ENCODE measurements at regions not wholly inside any gene's neighbourhood (a gene's known extent, or its start where the extent isn't known, plus 50 kb on each side); places are given as distances from the start of the nearest gene placed in this dataset.

DNA sequence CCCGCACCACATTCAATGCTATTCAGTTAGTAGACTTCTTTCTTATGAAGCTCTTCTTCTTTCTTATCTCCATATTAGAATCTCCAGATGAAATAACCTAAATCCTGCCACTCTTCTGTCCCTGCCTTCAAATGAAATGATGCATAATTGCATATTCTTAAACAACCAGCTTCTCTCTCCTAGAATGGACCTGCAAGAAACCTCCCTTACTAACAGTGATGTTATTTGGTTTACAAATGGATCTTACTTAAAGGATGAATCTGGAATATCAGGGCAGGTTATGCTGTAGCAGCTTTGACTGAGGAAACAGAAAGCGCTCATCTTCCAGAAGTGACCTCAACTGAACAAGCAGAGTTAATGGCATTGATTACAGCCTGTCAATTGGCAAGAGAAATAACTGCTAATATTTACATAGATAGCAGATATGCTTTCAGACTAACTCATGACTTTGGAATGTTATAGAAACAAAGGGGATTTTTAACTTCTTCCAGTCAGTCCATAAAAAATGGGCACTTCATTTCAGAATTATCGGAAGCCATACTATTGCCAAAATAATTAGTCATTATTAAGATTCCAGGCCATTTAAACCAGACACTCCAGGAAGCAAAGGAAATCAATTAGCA, 755.7 kb upstream of the HS6ST1 start:
- no peak for DNase-seq (ENCODE audit: low read depth)

DNA sequence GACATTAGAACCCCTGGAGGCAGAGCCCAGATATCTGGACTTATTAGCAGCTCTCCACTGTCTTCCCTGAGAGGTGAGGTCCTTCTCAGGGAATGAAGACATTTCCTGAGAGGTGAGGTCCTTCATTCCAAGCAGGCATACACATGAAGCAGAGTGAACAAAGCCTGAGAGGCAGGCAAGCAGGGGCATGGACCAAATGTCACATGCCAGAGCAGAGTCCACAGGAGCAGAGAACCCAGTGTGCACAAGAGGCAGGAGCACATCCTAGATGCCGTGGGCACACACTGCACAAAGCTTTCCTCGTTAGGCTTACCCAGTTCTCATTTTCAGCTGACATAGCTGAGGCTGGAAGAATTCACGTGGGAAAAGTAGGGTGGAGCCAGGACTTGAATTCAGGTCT, 759.9 kb upstream of the HS6ST1 start:
- no peak overlapping the region for H3K4me3 ChIP-seq (ENCODE audit: low read depth, low read length)
- DNase-seq (ENCODE audit: low read depth): no peak
- TF ChIP-seq, protein P1, sequence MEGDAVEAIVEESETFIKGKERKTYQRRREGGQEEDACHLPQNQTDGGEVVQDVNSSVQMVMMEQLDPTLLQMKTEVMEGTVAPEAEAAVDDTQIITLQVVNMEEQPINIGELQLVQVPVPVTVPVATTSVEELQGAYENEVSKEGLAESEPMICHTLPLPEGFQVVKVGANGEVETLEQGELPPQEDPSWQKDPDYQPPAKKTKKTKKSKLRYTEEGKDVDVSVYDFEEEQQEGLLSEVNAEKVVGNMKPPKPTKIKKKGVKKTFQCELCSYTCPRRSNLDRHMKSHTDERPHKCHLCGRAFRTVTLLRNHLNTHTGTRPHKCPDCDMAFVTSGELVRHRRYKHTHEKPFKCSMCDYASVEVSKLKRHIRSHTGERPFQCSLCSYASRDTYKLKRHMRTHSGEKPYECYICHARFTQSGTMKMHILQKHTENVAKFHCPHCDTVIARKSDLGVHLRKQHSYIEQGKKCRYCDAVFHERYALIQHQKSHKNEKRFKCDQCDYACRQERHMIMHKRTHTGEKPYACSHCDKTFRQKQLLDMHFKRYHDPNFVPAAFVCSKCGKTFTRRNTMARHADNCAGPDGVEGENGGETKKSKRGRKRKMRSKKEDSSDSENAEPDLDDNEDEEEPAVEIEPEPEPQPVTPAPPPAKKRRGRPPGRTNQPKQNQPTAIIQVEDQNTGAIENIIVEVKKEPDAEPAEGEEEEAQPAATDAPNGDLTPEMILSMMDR (IDR thresholded peaks at IDR 0.05; ENCODE audit: insufficient read depth, low read length): no peak

More for the DNA sequence above, 755.7 kb upstream of the HS6ST1 start:
- no peak overlapping the region for H3K4me3 ChIP-seq (ENCODE audit: low read depth, low read length)
- TF ChIP-seq, protein P1 (IDR thresholded peaks at IDR 0.05; ENCODE audit: insufficient read depth, low read length): no peak

DNA sequence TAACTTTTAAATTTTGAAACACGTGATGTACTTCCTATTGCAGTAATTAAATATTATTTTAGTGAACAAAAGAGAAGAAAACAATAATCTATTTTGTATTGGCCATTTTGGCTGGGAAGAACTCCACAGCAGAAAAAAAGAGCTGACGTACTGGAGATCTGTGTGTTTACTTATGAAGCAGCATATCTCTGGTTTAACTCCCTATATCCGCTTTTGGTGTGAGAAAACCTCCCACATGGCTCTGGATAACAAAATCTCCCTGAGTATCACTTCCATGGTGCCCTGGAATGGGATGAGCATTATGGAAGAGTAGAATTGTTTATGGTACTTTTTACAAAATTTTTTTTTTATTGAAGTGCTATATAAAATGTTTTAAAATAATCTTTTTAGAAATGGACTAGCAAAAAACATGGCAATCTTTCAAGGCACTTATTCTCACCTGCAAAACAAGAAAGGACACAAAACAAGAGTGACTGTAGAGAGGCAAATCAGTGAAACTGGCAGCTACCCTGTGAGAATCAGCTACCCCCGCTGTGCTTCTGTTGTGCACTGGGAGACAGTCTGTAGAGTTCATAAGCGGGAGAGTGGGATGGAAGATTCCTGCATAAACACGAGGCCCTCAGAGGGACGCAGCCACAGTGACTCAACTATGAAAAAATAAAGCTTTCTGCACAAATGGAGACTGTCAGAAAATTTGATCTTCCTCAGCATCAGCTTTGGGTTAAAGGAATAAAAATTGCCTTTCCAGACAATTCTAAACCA, 762.2 kb upstream of the HS6ST1 start:
- DNase-seq (ENCODE audit: low read depth): no peak
- H3K4me3 ChIP-seq (ENCODE audit: low read depth, low read length): no peak overlapping the region
- TF ChIP-seq, protein P1 (IDR thresholded peaks at IDR 0.05; ENCODE audit: insufficient read depth, low read length): no peak

DNA sequence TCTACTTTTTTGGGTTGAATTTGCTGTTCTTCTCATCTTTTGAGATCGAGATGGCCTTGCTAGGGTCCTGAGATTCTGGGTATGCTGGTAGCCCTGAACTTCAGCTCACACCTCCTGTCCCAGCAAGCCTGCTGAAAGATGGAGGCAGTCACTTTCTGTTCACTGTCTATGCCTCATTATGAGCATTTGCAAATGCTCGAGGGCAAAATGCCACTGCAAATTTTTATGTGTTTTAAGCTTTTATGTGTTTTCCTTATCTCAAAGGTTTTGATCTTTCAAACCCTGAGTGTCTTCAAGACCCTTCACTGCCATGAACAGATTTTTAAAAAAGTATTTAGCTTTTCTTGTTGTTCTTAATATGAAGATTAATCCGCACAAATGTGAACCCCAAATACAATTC, 766.7 kb upstream of the HS6ST1 start:
- no peak overlapping the region for H3K4me3 ChIP-seq (ENCODE audit: low read depth, low read length)
- TF ChIP-seq, protein P1 (IDR thresholded peaks at IDR 0.05; ENCODE audit: insufficient read depth, low read length): no peak
- DNase-seq (ENCODE audit: low read depth): no peak

DNA sequence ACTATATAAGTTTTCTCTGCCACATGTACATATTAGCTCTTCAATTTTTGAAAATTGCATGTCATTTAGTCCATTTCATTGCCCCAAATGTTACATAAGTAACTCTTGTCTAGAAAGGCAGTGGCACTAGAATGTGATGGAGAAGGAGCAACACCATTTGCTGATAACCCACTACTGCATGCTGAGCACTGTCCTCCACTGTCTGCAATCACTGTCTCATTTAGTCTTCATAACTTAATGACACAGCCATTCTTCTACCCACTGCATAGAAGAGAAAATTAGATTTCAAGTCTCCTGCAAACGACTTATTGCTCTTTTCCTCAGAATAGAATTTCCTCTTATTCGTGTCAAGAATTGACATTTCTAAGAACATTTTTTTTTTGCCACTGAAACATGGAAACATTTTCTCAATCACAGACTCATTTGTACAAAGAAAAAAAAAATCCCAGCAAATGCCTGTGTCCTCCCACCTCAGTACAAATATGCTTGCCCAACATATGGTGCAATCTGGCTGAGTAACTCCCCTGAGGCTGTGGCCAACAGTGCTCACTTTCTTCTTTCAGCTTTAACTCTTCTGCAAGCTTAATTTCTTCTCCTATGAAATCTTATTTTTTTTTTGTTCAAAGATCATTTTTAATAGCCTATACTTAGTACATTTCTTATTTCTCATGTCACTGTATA, 768.6 kb upstream of the HS6ST1 start:
- TF ChIP-seq, protein P1 (IDR thresholded peaks at IDR 0.05; ENCODE audit: insufficient read depth, low read length): no peak
- no peak overlapping the region for H3K4me3 ChIP-seq (ENCODE audit: low read depth, low read length)
- no peak for DNase-seq (ENCODE audit: low read depth)

DNA sequence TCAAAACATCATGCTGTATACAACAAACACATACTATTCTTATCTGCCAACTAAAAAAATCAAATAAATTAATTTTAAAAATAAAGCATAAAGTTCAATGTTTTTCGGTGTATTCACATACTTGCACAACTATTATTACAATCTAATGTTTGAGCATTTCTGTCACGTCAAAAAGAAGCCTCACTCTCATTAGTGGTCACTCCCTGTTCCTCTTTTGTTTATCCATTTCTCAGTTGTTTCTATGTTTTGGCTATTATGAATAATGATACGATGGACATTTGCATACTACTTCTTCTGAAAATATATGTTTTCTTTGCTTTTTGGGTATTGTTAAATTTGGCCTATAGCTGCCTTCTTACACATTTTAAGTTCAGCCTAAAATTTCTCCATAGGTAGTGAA, 773.0 kb upstream of the HS6ST1 start:
- TF ChIP-seq, protein P1 (IDR thresholded peaks at IDR 0.05; ENCODE audit: insufficient read depth, low read length): no peak
- H3K4me3 ChIP-seq (ENCODE audit: low read depth, low read length): no peak overlapping the region
- DNase-seq (ENCODE audit: low read depth): no peak

Data from fibroblast of the aortic adventitia (primary cell).